Left colon (tissue), 2 donors: ENCODE measurements at regions not wholly inside any gene's neighbourhood (a gene's known extent, or its start where the extent isn't known, plus 50 kb on each side); places are given as distances from the start of the nearest gene placed in this dataset.
"Not testable (repeated sequence)": the region's sequence is repeated elsewhere in the genome, so short reads cannot be mapped to it uniquely, and the experiment has no call there.

ENCODE experiments used
- ATAC-seq: fragments of 200-7000 bp; cut with Tn5 transposase; one replicate; pipeline ENCODE4 v1.9.1; 2020; ENCODE audit warnings: mild to moderate bottlenecking, moderate library complexity
- DNase-seq, 2 donors: peaks; one replicate each; pipeline ENCODE4 v3.0.0-alpha.2; 2020
- intact Hi-C, 2 donors: fragments of 100-400 bp; cut with DNase I in 1 of 2; cut with micrococcal nuclease in 1 of 2; formaldehyde crosslinking; loops; one replicate each; pipeline versions ENCODE4 v1.11.2 to v1.14.0; 2022; cut with DNase I, micrococcal nuclease
- donor health status: DM: no; HTN: no; CAD: no.
- donor health status: DM: yes; HTN: yes; CAD: no.

DNA sequence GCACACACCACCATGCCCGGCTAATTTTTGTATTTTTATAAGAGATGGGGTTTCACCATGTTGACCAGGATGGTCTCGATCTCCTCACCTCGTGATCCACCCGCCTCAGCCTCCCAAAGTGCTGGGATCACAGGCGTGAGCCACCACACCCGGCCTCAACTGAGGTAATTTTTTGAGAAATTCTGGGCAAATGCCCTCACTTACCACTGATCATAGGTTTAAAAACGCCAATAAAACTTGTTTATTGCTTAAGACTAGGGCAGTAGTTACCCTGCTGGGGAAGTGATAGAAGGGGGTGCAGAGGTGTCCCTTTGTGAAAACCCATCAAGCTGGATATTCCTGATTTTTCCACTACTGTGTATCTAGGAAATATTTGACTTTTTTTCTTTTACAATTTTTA, 196.3 kb downstream of the BCAS1 start:
- DNase-seq = no peak
- ATAC-seq = no peak
- intact Hi-C loops = loop anchor here in 1 of 2 donors (5.0 kb wide), 1 partner anchor 297 kb away; no protein-coding TSS in a partner anchor

DNA sequence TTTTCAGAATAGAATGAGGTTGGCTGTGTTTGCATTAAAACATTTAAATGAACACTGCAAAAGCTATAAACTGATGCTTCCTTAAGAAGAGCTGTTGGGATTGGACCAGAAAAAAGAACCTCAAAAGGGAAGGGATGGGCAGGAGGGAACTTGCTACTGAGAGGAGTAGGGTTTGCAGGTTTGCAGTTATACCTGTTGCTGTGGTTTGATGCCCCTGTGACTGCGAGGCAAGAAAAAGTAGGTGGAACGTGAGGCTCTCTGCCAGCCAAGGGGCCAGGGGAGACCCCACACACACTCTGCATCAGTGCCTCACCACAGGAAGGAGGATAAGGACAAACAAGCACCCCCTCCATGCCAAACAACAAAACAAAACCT, 197.2 kb downstream of the BCAS1 start:
- ATAC-seq (no peak), DNase-seq (no peak)
- intact Hi-C loops = loop anchor here in 1 of 2 donors (5.0 kb wide), 1 partner anchor 296 kb away; no protein-coding TSS in a partner anchor

DNA sequence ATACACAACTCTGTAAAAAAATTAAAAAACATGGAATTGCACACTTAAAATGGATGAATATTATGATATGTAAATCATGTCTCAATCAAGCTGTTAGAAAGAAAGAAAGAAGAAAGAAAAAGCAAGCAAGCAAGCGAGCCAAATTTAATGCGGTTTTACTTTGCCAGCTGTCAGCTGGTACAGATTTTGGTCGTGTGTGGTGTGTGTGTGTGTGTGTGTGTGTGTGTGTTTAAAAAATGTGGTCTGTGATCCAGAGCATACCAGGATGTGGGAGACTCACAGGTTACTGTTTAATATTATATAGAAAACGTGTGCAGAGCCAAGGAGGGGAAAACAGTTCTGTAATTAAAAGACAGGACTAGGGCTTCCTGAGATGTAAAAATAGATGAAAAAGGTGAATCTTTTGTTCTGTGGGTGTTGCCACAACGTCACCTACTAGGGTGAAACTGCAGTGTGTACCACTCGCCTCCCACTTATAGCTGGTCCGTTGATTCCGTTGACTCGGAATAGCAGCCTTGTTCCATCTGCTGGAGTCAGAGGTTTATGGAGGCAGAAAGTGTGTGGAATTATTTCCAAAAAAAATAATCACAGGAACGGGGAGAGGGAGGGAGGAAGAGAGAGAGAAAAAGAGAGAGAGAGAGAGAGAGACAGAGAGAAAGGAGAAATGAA, 197.7 kb downstream of the BCAS1 start:
- no peak for DNase-seq

DNA sequence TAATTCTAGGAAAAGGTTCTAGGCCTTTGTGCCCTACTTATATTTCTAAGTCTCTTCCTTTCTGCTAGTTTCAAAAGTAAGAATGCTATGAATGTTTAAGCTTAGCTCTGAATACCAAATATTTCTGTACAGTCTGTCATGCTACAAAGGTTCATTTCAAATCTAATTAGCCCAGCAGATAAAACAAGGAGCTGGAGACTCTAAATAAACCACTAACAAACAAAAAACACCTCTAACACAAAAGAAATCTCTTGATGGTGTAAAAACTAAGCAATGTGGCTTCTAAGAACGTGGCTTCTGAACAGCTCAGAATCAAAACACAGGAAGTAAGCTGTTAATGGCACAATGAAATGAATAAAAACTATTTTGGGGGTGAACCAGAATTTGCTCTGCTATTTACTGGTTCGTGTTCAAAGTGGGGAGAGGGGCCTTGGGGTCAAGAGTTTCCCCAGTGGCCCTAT, 198.3 kb downstream of the BCAS1 start:
- intact Hi-C loops = loop anchor here in 1 of 2 donors (5.0 kb wide), 1 partner anchor 295 kb away; no protein-coding TSS in a partner anchor
- DNase-seq (no peak), ATAC-seq (no peak)

More for the DNA sequence above, 197.7 kb downstream of the BCAS1 start:
- peak; percentile 20 for ATAC-seq
- intact Hi-C loops = loop anchor here in 1 of 2 donors (5.0 kb wide), 1 partner anchor 295 kb away; no protein-coding TSS in a partner anchor

DNA sequence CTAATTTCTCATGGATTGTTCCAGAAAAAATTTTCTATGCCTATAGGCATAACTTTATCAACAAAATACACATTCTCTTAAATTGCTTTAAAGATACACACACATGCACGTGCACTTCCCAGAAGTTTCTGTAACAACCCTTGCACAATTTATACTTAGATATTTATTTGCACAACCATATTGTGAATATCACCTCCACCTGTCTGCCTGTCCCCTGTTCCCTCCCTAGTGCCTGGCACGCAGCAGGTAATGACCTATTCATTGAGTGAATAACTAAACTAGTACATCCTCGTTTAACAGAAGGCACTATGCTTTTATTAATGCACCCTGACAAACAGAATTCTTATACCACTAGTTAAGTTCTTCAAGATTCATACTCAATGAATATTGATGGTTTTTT, 198.9 kb downstream of the BCAS1 start:
- DNase-seq (peak in 1 of 2 donors; percentile 45), ATAC-seq (no peak)
- intact Hi-C loops = loop anchor here in 1 of 2 donors (5.0 kb wide), 1 partner anchor 294 kb away; no protein-coding TSS in a partner anchor

DNA sequence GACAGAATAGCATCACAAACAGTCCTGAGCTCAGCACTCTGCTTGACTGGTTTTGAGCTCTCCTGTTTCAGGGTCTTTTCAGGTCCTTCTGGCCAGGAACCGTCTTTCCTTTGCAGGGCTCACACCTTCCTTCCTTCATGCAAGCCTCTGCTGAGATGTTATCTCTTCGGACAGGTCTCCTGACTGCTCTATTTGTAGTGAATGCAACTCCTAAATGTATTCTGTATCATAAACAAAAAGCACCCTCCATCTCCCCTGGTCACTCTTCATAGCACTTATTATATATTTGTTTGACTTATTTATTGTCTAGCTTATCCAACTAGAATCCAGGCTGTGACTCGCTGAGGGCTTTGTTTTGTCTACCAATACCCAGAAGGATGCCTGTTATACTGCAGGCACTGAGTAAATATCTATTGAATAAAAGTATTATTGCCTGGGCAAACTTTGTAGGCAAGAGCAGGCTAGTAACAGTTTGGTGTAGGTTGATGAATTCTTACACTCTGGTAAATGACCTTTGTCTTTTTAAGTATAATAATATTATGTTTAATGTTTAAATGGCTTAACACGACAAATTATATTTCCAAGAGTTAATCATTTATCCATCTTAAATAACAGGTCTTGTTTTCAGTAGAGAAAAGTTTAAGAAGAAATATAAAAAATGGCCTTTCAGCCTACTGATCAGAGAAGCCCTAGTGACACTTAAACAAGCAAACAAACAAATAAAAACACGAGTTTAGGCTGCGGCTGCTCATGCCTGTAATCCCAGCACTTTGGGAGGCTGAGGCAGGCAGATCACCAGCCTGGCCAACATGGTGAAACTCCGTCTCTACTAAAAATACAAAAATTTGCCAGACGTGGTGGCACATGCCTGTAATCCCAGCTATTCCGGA, 199.7 kb downstream of the BCAS1 start:
- ATAC-seq (peak; percentile 58), DNase-seq (no peak)
- intact Hi-C loops = loop anchor here in 1 of 2 donors (5.0 kb wide), 1 partner anchor 293 kb away; no protein-coding TSS in a partner anchor

DNA sequence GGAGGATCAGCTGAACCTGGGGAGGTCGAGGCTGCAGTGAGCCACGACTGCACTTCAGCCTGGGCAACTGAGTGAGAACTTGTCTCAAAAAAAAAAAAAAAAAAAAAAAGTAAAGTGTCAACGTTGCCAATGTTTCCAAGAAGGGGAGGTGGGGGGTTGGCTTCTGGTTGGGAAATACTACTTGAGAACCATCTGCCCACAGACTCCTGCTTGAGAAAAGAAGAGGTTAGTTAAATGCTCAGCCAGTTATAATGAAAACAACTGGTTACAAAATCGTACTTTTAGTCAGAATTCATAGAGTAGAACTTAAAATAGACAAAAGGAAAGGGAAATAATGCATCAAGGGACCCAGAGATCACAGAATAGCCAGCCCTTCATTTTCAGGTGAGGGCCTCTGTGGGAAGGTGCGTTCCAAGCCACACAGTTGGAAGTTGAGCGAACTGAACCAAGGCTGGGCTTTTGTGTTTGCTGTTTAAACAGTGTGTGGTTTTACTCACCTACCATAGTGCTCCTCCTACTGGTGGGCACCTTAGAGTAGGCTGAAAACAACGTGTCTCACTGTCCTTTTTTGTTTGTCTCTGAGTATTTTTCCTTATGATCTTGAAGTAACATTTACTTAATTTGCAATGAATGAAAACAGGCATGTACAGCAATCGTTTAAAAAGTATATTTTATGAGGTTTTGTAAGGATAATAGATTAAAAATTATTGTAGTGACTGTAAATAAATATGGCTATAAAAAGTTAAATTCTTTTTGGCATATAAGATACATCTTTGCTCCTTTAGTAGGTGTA, 200.7 kb downstream of the BCAS1 start:
- peak; percentile 68 for ATAC-seq
- intact Hi-C loops = loop anchor here in 1 of 2 donors (5.0 kb wide), 1 partner anchor 292 kb away; no protein-coding TSS in a partner anchor
- peak; percentile 81 to 84 for DNase-seq

DNA sequence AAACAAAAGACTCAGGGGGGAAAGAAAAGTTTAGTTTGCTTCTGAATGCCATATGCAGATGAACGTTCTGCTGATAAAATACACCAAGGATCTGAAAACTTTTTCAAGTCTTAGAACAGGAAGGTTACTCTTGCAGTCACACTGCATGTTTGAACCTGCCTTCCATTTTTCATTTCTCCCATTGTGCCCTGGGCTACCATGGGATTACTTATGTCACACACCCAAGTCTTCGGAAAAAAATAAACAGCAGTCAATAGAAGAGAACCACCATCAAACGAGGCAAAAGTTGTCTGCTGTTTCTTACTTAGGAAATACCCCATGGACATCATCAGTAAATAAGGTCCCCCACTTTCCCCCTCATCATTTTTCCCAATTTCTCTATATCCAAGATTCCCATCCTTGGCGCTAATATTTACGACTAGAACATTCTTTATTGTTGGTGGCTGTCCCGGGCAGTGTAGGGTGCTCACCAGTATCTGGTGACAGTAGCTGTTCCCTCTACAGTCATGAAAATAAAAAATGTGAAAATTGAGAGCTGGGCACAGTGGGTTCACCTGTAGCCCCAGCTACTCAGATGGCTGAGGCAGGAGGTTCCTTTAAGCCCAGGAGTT, 202.5 kb downstream of the BCAS1 start:
- intact Hi-C loops = no loop called here
- ATAC-seq = no peak
- no peak for DNase-seq

DNA sequence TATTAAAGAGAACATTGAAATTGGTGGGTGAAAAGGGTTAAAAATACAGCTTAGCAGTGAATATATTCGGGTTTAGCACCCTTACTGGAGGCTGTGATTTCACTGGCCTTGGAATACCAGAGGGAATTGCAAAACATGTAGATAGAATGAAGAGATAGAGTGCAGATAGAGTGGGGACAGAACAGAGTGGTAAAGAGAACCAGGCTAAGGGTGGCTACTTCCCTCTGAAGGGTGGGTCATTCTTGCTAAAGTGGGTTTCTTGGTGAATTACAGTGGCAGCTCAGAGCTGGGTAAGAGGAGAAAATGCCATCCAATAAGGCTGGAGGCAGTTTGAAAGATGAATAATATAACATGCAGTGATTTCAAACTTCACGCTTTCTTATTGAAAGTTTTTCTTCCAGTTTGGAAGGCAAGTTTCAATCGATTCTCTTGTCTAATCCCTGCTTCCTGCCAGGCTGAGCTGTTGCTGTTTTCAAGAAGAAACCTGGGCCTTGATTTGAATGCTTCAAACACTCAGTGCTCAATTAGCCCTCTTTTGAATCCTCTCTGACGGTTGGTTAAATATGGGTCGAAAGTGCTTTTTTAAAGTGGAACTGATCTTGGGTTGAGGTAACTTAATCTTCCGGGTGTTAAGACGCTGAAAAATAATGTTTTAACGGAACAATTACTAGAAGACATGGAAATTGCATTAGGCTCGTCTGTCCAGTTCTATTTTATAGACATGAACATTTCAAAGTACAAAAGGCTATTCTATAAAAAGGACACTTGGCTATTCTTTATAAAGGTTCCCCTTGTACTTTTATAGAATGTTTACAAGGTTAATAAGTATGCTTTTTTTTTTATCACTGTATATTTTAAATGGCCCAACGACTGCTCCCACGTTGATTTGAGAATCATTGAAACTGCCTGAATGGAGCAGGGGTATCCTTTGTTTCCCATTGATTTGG, 203.3 kb downstream of the BCAS1 start:
- no peak for DNase-seq
- intact Hi-C loops = no loop called here

DNA sequence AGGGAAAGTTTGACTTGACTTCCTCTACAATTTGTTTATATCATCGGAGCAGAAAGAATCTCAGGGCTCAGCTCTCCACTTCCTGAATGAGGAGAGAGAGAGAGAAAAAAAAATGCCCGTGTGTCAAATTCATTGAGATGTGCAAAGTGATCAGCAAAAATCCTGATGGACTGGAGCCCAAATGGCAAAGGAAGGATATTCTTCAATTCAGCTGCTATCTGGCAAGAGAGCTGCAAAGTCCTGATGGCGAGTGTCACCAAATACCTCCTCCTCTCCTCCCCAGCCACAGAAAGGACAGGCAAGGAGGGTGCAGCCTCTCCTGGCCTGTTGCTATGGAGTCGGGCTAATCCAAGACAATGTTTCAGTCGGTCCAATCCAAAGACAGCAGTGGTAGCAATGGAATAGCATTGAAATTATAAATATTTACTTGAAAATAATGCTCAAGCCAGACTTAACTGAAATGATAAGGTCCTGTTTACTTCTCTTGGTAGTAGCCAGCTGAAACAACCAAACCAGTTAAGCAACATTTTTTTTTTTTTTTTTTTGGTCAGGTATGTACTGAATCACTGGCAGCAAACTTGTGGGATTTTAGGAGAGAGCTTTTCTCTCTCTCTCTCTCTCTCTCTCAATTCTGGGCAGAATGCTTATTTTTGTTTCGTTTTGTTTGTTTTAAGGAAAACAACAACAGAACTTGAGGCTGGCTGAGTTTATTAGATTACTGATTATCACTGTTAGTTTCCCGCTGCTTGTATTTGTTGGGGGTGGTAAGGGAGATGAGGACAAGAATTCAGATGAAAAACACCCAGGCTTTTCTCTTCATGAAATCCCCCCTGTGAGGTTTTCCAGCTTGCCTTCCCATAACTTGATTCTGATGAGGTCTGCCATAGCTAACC, 204.2 kb downstream of the BCAS1 start:
- intact Hi-C loops = no loop called here
- ATAC-seq (peak; percentile 57), DNase-seq (peak; percentile 44 to 58)

More for the DNA sequence above, 203.3 kb downstream of the BCAS1 start:
- ATAC-seq = peak; percentile 42

DNA sequence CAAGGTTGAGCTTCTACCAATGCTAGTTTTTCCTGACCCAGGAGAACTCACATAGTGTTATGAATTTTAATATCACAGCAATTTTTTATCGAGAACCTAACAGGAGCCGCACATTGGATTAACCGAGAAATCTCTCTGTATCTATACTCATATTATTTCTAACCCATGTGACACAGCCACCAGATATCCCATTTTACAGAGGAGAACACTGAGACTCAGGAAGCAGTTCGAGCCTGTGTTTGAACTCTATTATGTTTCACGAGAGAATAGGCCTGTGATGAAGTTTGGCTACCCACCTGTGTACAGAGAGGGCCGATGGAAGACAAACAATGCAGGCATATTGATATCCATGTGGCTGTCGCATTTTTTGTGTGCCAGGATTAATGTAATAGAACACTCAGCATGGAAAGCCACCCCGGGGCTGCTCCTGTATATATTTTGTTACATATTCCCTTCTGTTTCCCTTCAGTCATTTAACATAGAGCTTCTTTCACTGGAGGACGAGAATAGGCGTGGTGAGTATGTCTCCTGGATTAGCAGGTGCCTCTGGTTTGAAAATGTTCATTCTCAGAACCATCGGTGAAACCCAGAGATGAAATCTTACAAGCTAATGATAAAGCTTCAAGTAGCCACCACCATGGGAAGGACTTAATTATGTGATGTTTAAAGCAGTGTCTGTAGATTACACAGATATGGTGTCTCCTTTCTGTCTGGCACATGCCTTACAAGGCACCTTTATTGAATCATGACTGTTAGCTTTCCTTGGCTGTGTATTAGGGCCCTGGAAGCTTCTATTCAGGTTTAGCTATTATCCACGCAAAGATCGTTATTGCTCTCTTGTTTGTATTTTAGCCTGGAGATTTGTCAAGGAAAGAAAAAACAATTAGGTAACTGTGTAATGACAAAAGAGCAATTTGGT, 205.4 kb downstream of the BCAS1 start:
- intact Hi-C loops, DNase-seq: not testable (repeated sequence)
- peak; percentile 14 for ATAC-seq

DNA sequence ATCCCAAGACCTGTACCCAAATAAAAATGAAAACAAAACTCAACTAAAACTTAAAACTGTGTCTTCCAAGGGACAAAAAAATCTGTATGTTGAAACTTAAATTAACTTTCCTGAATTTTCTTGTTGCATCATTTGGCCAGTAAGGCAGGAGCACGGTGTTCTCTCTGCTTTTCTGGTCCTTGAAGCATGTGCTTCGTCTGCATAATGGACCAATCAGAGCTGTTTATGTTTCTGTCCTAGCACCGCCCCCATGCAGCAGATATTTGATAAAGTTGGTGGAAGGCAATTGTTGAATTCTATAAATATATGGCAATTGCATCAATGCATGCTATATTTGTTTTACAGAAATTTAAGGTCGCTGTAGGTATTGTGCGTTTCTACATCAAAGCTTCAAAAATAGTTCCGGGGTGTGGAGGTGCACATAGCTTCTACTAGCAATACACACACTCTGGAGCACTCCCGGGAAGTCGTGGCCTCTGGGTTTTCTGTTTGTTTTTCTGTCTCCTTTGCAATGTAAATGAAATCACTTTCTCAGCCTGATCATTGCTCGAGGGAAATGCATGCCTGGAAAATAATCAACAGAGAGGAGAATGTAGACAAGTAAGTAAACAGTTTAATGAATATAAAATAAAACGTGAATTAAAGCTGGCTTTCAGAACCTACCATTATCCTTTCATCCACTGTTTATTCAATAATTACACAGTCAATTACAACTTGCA, 206.3 kb downstream of the BCAS1 start:
- ATAC-seq, intact Hi-C loops, DNase-seq: not testable (repeated sequence)

DNA sequence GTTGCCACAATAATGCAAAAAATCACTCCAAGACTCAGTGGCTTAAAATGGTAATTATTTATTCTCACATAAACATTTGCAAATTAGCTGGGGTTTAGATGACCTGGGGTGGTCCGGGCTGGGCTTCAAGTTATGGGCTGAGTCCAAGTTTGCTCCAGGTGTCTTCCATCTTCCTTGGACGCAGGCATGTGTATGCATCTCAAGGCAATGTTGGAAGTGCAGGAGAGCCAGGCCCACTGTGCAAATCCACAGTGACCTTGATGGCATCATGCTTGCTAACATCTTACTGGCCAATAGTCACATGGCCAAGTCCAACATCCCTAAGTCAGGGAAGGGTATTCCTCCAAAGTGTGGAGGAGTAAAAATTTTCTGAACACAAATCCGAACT, 206.9 kb downstream of the BCAS1 start:
- ATAC-seq, DNase-seq, intact Hi-C loops: not testable (repeated sequence)

DNA sequence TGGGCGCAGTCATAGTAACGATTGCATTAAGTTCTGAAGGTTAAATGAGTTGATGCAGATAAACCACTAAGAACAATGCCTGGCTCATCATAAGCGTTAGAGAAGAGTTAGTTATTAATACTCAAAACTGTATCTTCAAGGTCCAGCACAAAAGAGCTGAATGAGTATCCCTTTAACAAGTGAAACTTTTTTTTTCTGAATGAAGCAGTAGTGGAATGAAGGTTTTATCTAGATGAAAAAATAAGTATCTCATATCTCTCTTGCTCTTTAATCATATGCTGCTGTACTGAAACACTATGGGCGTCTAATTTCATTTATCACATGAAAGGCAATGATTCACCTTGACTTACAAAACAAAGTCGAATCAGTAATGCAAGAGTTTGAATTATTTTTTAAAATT, 207.4 kb downstream of the BCAS1 start:
- DNase-seq, ATAC-seq, intact Hi-C loops: not testable (repeated sequence)
